Activated naive CD4-positive, alpha-beta T cell treated with anti-CD3 and anti-CD28 coated beads, Interleukin-2, amount 50 U/mL, for 24 hours (primary cell): ENCODE measurements at regions not wholly inside any gene's neighbourhood (a gene's known extent, or its start where the extent isn't known, plus 50 kb on each side); places are given as distances from the start of the nearest gene placed in this dataset.
"Not testable (repeated sequence)": the region's sequence is repeated elsewhere in the genome, so short reads cannot be mapped to it uniquely, and the experiment has no call there.

Experiments
- H3K27ac Mint-ChIP-seq: one replicate; pipeline ENCODE4 v1.8.0; 2021; ENCODE audit warnings: mild to moderate bottlenecking, mixed read lengths
- H3K27me3 Mint-ChIP-seq: one replicate; pipeline ENCODE4 v1.8.0; 2021; ENCODE audit warnings: mixed read lengths
- H3K36me3 Mint-ChIP-seq: one replicate; pipeline ENCODE4 v1.8.0; 2021; ENCODE audit warnings: mixed read lengths
- H3K4me1 Mint-ChIP-seq: one replicate; pipeline ENCODE4 v1.8.0; 2021; ENCODE audit warnings: mixed read lengths
- H3K4me3 Mint-ChIP-seq: one replicate; pipeline ENCODE4 v1.8.0; 2021; ENCODE audit warnings: mild to moderate bottlenecking, mixed read lengths
- H3K9me3 Mint-ChIP-seq: one replicate; pipeline ENCODE4 v1.8.0; 2021; ENCODE audit warnings: mixed read lengths

DNA sequence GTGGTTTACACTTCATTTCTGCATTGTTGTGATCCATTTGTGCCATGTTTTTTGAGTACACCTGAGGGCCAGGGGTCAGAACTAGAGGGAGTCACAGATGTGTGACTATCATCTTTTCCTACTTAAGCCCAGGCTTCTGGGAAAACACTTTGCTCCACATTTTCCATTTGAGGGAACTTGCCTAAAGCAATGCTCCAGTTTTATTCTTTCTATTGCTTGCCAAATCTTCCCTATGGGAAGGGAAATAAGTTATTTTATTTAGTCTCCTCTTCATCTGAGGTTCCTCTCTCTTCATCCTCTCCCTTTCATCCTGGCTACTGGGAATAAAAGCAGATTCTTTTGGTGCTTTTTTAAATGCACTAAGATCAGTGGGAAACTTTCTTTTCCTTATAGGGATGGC is 179.9 kb upstream of the PRSS58 start:
- peaks cover 64% of the 10 kb centered on the region for H3K4me1 Mint-ChIP-seq
- H3K4me3 Mint-ChIP-seq, result no peak overlapping the region
- no peaks in the 10 kb centered on the region for H3K9me3 Mint-ChIP-seq
- H3K36me3 Mint-ChIP-seq, result no peaks in the 10 kb centered on the region
- no peaks in the 10 kb centered on the region for H3K27me3 Mint-ChIP-seq
- no peak overlapping the region for H3K27ac Mint-ChIP-seq

DNA sequence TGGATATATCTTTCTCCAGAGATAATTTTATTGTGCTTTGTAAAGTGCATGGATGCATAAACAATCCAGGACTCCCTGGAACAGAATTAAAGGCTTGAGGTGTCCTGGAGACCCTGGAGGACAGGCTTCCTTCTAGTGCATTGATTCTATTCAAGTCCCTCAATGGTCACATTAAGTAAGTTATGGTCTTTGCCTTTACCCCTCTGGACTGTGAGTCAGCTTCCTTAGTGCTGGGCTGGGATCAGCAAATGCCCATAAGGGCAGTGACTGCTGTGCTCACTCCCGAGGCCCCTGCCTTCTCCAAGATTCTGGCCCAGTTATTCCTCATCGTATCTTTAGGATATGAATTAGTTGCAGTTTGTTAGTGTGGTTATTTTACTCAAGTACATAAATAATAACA is 178.7 kb upstream of the PRSS58 start:
- H3K9me3 Mint-ChIP-seq, result no peaks in the 10 kb centered on the region
- H3K4me3 Mint-ChIP-seq, result peak overlapping the region; percentile 35
- H3K27me3 Mint-ChIP-seq, result no peaks in the 10 kb centered on the region
- no peaks in the 10 kb centered on the region for H3K36me3 Mint-ChIP-seq
- H3K4me1 Mint-ChIP-seq, result peaks cover 58% of the 10 kb centered on the region
- no peak overlapping the region for H3K27ac Mint-ChIP-seq

DNA sequence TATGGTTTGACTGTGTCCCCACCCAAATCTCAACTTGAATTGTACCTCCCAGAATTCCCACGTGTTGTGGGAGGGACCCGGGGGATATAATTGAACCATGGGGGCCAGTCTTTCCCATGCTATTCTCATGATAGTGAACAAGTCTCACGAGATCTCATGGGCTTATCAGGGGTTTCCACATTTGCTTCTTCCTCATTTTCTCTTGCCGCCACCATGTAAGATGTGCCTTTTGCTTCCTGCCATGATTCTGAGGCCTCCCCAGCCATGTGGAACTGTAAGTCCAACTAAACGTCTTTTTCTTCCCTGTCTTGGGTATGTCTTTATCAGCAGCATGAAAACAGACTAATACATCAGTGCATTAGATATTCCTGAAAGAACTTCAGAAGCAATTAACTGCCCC is 177.7 kb upstream of the PRSS58 start:
- H3K9me3 Mint-ChIP-seq, H3K36me3 Mint-ChIP-seq, H3K27me3 Mint-ChIP-seq: not testable (repeated sequence)
- peaks cover 48% of the 10 kb centered on the region for H3K4me1 Mint-ChIP-seq
- peak overlapping the region; percentile 36 for H3K4me3 Mint-ChIP-seq
- peak overlapping the region; percentile 60 for H3K27ac Mint-ChIP-seq

DNA sequence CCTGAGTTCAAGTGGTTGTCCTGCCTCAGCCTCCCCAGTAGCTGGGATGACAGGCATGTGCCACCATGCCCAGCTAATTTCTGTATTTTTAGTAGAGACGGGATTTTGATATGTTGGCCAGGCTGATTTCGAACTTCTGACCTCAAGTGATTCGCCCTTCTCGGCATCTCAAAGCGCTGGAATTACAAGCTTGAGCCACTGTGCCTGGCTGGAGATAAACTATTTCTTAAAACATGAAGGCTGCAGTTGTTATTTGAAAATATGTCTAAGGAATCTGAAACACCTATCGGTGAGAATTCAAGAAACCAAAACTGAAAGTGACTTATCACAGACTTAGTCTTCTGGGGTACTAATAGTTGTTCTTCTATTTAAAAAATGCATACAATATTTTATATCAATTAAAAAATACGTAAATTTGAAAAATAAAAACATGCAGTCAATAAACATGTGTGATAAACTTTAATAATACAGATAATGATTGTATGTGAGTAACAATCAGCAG is 176.9 kb upstream of the PRSS58 start:
- H3K27me3 Mint-ChIP-seq, result no peaks in the 10 kb centered on the region
- H3K4me1 Mint-ChIP-seq, result peaks cover 48% of the 10 kb centered on the region
- H3K27ac Mint-ChIP-seq, result peak overlapping the region; percentile 81
- H3K9me3 Mint-ChIP-seq, result no peaks in the 10 kb centered on the region
- no peaks in the 10 kb centered on the region for H3K36me3 Mint-ChIP-seq
- peak overlapping the region; percentile 83 for H3K4me3 Mint-ChIP-seq

DNA sequence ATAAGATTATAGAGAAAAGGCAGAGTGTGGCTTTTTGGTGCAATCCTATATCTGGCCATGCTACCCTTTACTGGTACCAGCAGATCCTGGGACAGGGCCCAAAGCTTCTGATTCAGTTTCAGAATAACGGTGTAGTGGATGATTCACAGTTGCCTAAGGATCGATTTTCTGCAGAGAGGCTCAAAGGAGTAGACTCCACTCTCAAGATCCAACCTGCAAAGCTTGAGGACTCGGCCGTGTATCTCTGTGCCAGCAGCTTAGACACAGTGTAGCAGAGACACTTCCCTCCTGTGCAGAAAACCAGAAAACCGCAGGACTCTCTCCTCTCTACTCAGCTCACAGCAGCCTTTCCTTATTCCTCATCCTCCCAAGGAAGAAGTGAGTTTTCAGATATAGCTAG is 176.3 kb upstream of the PRSS58 start:
- Mint-ChIP-seq H3K4me1 (peaks cover 48% of the 10 kb centered on the region), H3K4me3 (peak overlapping the region; percentile 83)
- not testable (repeated sequence) for H3K27ac Mint-ChIP-seq, H3K27me3 Mint-ChIP-seq, H3K36me3 Mint-ChIP-seq, H3K9me3 Mint-ChIP-seq

DNA sequence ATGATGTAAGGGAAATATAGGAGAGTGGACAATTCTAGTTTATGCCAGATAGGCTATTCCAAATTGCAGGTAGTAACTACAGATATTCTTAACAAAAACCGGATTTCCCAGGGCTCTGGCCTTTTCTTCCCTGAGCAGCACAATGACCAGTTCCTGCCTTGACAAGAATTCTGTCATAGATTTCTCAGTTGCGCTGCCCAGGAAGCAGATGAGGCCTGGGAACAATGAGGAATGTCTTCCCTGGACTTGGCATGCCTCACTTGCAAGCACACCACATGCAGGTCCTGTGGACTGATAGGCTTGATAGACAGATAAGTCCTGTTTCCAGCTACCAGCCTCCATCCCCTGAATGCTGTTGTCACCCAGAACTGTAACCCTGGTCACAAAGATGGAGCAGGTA is 174.5 kb upstream of the PRSS58 start:
- peaks cover 43% of the 10 kb centered on the region for H3K4me1 Mint-ChIP-seq
- no peaks in the 10 kb centered on the region for H3K9me3 Mint-ChIP-seq
- no peaks in the 10 kb centered on the region for H3K36me3 Mint-ChIP-seq
- H3K27me3 Mint-ChIP-seq, result no peaks in the 10 kb centered on the region
- H3K27ac Mint-ChIP-seq, result no peak overlapping the region
- no peak overlapping the region for H3K4me3 Mint-ChIP-seq

DNA sequence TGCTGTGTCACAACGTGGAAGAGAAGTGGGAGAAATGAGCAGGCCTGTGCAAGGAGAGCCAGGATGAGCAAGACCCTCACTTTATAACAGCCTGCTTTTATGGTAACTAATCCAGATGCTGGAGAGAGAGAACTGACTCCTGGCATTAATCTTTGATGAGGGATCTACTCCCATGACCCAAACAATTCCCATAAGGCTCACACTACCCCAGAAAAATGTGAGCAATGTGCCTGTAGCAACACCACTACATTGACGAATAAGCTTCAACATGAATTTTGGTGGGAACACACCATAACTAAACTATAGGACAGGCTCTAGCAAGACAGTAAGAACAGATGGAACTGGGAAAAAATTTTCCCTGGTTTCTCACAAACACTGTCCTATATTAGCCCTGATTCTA is 173.6 kb upstream of the PRSS58 start:
- peaks cover 43% of the 10 kb centered on the region for H3K4me1 Mint-ChIP-seq
- H3K36me3 Mint-ChIP-seq, result no peaks in the 10 kb centered on the region
- no peaks in the 10 kb centered on the region for H3K27me3 Mint-ChIP-seq
- H3K4me3 Mint-ChIP-seq, result no peak overlapping the region
- no peaks in the 10 kb centered on the region for H3K9me3 Mint-ChIP-seq
- no peak overlapping the region for H3K27ac Mint-ChIP-seq

DNA sequence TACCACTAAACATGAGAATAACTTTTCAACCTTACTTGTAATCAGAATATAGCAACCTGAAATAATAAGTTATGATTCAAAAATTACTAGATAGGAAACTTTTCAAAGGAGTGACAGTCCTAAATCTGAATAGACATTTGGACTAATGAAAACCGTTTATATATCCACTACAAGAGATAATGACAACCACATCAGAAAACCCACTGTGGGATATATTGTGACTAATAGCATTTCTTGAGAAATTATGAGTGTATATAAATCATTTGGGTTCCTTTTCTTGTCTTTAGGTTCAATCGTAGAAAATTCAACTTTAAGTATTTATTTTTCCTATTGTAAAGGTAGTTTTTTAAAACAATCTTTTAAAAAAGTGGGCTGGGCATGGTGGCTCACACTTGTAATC is 170.2 kb upstream of the PRSS58 start:
- Mint-ChIP-seq H3K36me3 (no peaks in the 10 kb centered on the region), H3K4me1 (peaks cover 11% of the 10 kb centered on the region), H3K27me3 (no peaks in the 10 kb centered on the region), H3K9me3 (no peaks in the 10 kb centered on the region), H3K27ac (no peak overlapping the region), H3K4me3 (no peak overlapping the region)

DNA sequence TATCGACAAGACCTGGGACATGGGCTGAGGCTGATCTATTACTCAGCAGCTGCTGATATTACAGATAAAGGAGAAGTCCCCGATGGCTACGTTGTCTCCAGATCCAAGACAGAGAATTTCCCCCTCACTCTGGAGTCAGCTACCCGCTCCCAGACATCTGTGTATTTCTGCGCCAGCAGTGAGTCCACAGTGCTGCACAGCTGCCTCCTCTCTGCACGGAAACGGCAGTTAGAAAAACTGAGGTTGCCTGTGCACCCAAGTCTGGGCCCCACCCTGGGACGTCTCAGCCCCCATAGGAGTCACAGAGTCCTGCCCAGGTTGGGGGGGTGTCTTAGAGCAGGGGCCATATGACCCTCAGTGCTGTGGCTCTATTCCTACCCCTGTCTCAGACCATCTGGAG is 167.4 kb upstream of the PRSS58 start:
- no peak overlapping the region for H3K27ac Mint-ChIP-seq

DNA sequence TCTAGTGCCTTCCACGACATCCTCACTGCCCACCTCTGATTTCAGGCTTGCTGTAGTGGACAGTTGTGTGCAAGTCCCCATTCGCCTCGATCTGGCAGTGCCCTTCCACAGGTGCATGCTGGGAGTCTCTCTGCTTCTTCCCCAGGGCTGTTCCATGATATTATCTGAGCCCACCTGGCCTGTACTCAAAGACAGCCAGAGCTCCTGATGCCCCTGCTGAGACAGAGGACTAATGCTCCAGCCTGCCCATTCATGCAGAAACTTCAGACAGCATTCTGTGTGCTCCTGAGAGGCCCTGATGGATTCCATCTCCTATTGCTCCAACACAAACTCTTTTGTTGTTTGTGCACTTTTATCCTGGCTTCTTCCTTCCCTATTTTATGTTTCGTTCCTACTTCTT is 164.8 kb upstream of the PRSS58 start:
- Mint-ChIP-seq H3K27ac (no peak overlapping the region), H3K27me3 (no peaks in the 10 kb centered on the region), H3K4me1 (peaks cover 8% of the 10 kb centered on the region), H3K4me3 (no peak overlapping the region), H3K9me3 (no peaks in the 10 kb centered on the region), H3K36me3 (no peaks in the 10 kb centered on the region)

More for the DNA sequence above, 167.4 kb upstream of the PRSS58 start:
- H3K27me3 Mint-ChIP-seq, result no peaks in the 10 kb centered on the region
- peaks cover 10% of the 10 kb centered on the region for H3K4me1 Mint-ChIP-seq
- no peaks in the 10 kb centered on the region for H3K9me3 Mint-ChIP-seq
- H3K36me3 Mint-ChIP-seq, result no peaks in the 10 kb centered on the region
- no peak overlapping the region for H3K4me3 Mint-ChIP-seq

DNA sequence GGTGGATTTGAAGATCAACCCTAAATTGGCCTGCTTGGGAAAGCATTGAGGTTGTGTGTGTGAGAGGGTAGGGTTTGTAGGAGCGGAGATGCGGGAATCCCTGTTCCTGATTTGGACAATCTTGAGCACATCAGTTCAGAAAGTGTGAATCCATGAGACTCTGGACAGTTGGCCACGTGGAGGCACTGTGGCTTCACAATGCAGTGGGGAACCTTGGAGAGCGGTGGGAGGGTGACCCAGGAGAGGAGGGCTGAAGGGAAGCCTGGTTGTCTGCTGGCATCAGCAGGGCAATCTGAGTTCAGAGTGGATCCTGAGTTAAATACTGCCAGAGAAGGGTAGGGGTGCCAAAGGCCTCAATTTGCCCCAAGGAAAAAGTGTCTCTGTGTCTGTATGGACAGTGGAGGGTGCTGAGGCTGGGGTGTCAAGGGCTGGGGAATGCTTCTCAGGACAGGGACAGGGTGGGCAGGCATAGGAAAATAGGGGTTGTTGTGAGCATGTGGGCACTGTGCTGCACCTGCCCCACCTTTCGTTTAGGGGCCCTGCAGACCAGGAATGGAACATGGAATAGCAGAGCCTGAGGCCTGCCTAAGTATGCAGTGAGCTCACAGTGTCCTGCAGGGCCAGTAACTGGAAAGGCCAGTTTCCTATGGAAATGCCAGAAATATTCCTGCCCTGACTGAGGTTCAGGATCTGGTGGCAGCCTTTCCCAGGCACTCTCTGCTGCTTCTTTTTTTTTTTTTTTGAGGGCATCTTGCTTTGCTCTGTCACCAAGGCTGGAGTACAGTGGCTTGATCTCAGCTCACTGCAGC is 162.9 kb upstream of the PRSS58 start:
- Mint-ChIP-seq H3K27me3 (no peaks in the 10 kb centered on the region), H3K36me3 (no peaks in the 10 kb centered on the region), H3K4me1 (peaks cover 8% of the 10 kb centered on the region), H3K4me3 (no peak overlapping the region), H3K9me3 (no peaks in the 10 kb centered on the region), H3K27ac (no peak overlapping the region)

DNA sequence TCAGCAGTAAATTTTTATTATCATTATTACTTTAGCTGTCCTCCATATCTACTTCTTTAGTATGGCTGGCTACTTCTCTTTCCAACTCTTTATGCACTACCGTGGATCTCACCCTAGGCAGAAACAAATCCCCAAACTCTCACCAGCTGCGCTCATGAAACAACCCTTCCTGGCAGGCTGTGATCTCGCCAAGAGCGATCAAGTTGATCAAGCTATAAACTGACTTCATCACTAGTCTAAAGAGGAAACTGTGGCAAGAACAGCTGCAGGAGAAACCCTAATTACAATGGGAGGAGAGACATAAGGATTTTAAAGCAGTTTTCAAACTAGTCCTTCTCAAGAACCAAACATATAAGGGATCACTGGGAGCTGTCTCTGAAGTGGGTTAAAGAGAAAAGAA is 160.5 kb upstream of the PRSS58 start:
- Mint-ChIP-seq H3K4me3 (no peak overlapping the region), H3K9me3 (no peaks in the 10 kb centered on the region), H3K27ac (peak overlapping the region; percentile 30), H3K27me3 (no peaks in the 10 kb centered on the region), H3K36me3 (no peaks in the 10 kb centered on the region), H3K4me1 (peaks cover 8% of the 10 kb centered on the region)

DNA sequence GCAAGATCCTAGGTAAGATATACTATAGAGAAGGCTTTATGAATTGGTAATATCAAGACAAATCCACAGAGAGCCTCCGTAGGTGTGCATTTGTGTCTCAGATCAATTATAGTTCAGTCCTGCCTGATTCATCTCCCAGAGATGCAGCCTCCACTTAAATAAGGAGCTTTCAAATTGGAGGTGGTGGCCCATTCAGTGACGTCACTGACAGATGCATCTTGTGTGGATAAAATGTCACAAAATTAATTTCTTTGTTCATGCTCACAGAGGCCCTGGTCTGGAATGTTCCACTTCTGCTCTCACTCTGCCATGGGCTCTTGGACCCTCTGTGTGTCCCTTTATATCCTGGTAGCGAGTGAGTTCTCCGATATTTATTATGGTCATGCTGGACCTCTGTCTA is 157.1 kb upstream of the PRSS58 start:
- Mint-ChIP-seq H3K27ac (no peak overlapping the region), H3K27me3 (no peaks in the 10 kb centered on the region), H3K4me1 (peaks cover 11% of the 10 kb centered on the region), H3K36me3 (no peaks in the 10 kb centered on the region), H3K4me3 (no peak overlapping the region), H3K9me3 (no peaks in the 10 kb centered on the region)

DNA sequence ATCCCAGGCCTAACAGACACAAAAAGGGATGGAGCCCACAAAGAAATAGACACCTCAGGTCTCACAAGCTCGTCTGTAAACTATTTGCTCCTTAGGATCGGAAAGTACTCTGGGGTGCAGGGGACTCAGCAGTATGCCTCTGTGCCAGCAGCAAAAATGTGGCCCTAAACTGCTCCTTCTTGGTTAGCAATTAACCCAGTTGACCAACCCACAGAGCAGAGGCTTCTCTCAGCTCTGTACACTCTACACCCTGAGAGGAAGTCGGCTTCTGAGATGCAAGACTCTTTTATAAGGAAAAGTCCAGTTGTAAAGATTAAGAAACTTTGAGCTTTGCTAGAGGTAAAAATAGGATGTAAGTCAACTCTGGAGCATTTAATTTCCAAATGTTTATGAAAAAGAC is 156.3 kb upstream of the PRSS58 start:
- H3K27me3 Mint-ChIP-seq, result no peaks in the 10 kb centered on the region
- H3K27ac Mint-ChIP-seq, result no peak overlapping the region
- H3K36me3 Mint-ChIP-seq, result no peaks in the 10 kb centered on the region
- no peaks in the 10 kb centered on the region for H3K9me3 Mint-ChIP-seq
- peaks cover 11% of the 10 kb centered on the region for H3K4me1 Mint-ChIP-seq
- H3K4me3 Mint-ChIP-seq, result no peak overlapping the region

DNA sequence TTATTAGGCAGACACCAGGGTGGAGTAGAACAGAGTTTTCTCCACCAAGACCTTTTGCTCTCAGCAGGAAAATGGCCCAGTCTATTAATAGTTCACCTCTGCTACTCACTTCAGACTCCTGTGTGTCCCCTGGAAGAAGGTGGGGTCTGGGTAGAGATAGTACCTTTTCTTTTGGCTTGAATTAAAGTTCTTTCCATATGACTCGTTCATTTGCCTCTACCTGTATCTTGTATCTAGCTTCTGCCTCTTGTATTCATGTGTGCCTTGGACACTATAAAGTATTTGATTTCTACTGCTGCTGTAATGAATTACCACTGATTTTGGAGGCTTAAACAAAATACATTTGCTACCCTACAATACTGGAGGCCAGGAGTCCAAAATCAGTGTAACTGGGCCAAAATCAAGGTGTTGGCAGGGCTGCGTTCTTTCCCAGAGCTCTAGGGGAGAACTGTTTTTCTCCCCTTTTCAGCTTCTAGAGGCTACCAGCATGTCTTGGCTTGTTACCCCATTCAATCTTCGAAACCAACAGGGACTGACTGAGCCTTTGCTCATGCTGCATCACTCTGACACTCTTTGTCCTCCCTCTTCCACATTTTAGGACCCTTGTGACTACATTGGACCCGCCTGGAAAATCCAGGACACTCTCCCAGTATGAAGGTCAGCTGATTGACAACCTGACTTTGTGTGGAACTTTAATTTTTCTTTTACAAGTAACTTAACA is 155.6 kb upstream of the PRSS58 start:
- H3K9me3 Mint-ChIP-seq, result no peaks in the 10 kb centered on the region
- no peak overlapping the region for H3K27ac Mint-ChIP-seq
- no peaks in the 10 kb centered on the region for H3K36me3 Mint-ChIP-seq
- no peaks in the 10 kb centered on the region for H3K27me3 Mint-ChIP-seq
- no peak overlapping the region for H3K4me3 Mint-ChIP-seq
- peaks cover 10% of the 10 kb centered on the region for H3K4me1 Mint-ChIP-seq

DNA sequence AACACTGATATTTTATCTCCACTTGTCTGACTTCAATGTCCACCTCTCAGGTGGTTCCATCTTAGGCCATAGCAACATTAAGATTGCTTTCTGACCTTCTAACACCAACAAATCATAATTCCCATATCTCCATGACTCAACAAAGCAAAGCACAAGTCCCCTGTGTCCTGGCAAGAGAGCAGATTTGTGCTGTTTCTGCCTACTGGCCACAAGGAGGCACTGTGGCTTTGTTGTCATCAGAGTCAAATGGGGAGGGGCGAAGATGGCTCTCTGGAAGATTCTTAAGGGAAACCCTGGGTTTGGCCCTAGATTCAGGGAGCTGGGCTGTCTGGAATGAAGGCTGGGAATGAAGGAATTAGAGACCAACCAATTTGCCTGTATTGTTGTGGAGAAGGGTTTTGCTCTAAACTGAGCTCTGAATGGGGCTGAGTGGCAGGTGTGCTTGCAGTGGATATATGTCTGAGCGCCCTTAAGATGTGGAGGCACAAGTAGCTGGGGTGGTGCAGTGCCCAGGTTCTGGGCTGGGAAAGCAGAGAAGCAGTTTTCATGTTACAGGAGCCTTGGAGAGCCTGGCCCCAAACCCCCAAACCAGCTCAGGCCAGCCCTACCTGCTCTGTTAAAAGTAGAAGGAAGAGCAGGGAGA is 154.8 kb upstream of the PRSS58 start:
- peaks cover 6% of the 10 kb centered on the region for H3K4me1 Mint-ChIP-seq
- no peaks in the 10 kb centered on the region for H3K9me3 Mint-ChIP-seq
- H3K27ac Mint-ChIP-seq, result no peak overlapping the region
- no peaks in the 10 kb centered on the region for H3K27me3 Mint-ChIP-seq
- H3K36me3 Mint-ChIP-seq, result no peaks in the 10 kb centered on the region
- H3K4me3 Mint-ChIP-seq, result no peak overlapping the region
